COLO668 (cell line): ENCODE measurements at regions not wholly inside any gene's neighbourhood (a gene's known extent, or its start where the extent isn't known, plus 50 kb on each side); places are given as distances from the start of the nearest gene placed in this dataset.
"Not testable (repeated sequence)": the region's sequence is repeated elsewhere in the genome, so short reads cannot be mapped to it uniquely, and the experiment has no call there.

Experiments
- DNase-seq: peaks from one replicate; lab custom pipeline; 2025; ENCODE audit not compliant: unreplicated experiment; lab: John Stamatoyannopoulos, UW

DNA sequence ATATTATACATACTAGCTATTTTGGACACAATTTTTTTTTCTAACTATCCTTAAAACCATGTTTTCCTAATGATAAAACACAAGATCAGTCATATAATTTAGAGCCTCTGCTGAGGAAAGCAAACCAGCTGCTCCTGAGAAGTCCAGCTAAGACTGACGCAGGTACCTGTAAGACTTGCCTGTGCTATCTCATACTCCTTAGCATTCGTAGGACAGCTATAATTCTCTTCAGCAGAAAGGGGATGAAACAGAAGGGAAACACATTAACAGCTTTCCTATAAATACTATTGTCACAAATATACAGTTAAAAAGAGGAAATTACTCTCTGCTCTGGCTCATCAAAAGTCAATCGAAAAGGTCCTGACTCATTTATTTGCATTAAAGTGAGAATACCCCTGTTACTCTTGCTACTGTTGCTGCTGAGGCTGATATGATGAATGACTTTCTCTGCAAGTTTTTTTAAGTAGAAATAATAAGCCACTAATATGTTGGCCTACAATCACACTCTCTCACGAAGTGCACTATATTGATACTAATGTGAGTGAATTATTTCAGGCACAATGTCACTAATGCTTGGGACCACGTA, 757.1 kb downstream of the KCNT2 start:
- DNase-seq, result no peak

DNA sequence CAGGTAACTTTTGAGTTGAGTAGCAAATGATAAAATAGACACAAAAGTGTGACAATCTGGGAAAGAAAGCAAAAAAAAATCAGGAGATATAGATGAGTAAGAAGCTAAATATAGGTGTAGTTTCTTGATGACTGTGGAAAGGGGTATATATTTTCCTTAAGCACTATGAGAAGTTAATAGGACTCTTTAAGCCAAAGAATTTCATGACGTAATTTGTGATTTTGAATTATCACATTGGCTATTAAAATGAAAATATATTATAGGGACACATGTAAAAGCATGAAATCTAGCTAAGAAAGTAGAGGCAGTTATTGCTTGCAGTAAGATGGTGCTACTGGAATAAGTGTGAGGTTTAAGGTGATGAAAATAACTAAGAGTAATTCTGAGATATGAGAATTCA, 759.1 kb downstream of the KCNT2 start:
- DNase-seq, result no peak

DNA sequence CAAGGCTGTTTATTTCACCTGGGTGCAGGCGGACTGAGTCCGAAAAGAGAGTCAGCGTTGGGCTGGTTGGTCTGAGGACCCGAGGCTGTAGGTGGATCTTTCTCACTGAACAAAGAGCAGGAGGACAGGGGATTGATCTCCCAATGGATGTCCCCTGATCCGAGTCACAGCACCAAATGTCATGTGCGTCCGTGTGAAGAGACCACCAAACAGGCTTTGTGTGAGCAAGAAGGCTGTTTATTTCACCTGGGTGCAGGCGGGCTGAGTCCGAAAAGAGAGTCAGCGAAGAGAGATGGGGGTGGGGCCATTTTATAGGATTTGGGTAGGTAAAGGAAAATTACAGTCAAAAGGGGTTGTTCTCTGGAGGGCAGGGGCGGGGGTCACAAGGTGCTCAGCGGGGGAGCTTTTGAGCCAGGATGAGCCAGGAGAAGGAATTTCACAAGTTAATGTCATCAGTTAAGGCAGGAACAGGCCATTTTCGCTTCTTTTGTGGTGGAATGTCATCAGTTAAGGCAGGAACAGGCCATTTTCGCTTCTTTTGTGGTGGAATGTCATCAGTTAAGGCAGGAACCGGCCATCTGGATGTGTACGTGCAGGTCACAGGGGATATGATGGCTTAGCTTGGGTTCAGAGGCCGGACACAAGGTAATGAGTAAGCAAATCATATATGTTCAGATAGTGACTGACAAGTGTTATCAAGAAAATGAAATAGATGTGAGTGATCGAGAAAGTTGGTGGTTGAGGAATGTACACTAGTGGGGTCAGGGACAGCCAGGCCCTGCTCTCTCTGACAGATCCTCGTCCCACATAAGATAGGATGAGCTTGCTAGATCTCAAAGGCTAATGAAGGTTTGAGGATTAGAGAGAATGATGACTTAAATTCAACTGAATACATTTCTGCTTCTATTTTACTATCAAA, 760.0 kb downstream of the KCNT2 start:
- not testable (repeated sequence) for DNase-seq

DNA sequence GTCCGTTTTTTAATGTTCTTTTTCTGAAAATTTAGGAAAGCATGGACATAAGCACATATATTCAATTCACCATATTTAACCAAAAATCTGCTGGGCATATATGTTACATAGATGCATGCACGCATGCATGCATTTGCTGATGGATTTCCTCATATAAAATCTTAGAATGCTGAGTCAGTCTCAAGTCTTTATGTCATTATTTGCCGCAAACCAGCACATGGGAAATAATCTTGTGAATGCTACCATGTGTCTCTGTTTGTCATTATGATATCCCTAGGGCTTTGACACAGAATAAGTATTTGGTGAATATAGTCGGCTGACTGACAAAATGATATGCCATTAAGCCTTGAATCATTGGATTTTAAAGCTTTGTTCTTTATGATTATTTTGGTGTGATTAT, 776.5 kb downstream of the KCNT2 start:
- DNase-seq, result no peak

DNA sequence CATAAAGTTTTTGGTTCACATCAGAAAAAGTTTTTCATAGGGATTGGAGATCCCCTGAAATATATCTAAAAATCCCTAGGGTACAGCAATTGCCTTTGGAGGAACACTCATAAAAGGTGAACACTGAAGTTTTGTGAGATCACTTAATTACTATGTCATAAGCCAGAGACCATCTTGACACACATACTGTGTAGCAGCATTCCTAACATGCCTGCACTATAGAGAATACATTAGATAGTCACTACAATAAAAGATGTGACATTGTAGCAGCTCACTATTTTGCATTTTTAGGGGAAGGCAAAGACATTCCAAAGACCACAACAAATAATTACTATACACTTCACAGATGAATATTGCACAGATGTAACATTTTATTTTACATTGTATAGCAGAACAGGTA, 779.9 kb downstream of the KCNT2 start:
- DNase-seq, result no peak

DNA sequence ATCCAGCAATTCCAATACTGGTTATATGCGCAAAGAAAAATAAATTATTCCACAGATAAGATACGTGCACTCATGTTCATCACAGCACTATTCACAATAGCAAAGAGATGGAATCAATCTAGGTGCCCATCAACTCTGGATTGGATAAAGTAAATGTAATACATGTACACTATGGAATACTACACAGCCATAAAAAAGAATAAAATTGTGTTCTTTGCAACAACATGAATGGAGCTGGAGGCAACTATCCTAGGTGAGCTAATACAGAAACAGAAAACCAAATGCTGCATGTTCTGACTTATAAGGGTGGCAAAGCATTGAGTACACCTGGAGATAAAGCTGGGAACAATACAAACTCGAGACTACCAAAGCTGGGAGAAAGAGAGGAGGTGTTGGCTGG, 787.3 kb downstream of the KCNT2 start:
- DNase-seq, result no peak

DNA sequence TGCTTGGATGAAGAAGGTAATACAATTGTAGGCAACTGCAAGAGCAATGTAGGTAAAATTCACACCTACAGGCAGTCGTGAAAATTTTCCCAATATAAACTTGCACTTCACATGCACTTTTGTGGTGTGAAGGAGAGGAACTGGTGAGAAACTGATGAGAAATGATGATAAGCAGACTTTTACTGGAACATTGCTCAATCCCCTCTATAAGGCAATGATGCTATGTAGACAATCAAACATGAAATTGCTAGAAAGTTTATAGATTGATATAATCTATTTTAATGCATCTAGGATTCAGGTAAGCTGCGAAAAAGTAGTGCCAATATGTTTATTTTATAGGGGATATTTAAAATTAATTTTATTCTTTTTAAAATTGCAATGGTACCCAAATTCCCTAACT, 802.2 kb downstream of the KCNT2 start:
- no peak for DNase-seq

DNA sequence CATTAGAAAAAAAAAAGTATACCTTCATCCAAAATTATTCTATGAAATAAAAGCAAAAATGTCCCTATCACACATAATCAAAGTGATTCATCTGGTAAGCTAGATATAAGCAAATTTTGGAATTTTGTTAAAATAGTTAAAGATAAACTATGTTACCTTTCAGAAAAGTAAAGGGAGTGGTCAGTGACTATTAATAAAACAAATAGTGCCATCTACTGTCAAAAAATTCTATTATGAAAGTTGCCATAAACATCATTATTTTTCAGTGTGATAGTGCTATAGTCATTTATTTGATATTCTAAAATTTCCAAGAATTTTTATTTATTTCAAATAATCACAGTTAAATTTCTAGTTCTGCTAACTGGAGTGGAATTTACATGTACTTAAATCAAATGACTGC, 803.7 kb downstream of the KCNT2 start:
- no peak for DNase-seq

DNA sequence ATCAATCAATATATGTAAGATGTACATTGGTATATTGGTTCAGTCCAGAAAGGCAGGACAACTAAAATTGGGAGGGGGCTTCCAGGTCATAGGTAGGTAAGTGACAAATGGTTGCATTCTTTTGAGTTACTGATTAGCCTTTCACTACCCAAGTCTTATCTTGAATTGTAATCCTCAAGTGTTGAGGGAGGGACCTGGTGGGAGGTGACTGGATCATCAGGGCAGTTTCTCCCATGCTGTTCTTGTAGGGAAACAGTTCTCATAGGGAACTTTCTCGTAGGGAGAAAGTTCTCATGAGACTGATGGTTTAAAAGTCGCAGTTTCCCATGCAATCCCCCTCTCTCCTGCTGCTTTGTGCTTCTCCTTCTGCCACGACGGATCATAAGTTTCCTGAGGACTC, 809.2 kb downstream of the KCNT2 start:
- DNase-seq, result no peak

DNA sequence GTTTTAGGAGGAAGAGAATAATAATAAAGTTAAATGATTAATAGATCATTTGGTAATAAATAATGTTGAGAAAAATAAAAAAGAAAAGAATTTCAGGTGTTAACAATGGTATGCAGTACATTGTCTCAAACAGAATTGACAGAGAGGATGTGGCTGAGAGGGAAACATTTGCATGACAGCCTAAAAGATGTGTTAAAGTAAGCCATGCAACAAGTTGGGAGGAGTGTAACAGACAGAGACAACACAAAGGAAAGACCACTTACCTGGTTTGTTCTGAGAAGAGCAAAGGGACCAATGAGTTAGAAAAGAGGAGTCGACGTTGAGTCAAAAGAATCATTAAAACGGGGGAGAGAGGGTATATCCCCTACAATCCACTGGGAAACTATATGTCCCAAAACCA, 814.0 kb downstream of the KCNT2 start:
- DNase-seq, result no peak

DNA sequence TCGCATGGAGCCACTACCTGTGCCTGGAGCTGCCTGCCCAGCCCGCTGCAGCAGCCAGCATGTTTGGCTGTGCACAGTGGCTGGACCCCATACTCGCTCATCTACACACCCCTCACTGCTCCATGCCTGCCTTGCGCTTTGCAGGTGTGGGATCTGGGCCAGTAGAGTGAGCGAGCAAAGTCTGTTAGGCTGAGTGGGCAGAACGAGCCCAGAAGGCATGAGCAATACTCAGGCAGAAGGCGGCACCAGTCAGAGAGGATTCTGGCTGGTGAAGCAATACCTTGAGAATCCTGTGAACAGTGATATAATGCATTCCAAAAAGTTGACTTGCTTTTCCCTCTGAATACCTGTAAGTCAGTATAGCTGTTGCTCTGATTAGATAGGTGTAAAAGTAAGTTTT, 816.4 kb downstream of the KCNT2 start:
- no peak for DNase-seq

DNA sequence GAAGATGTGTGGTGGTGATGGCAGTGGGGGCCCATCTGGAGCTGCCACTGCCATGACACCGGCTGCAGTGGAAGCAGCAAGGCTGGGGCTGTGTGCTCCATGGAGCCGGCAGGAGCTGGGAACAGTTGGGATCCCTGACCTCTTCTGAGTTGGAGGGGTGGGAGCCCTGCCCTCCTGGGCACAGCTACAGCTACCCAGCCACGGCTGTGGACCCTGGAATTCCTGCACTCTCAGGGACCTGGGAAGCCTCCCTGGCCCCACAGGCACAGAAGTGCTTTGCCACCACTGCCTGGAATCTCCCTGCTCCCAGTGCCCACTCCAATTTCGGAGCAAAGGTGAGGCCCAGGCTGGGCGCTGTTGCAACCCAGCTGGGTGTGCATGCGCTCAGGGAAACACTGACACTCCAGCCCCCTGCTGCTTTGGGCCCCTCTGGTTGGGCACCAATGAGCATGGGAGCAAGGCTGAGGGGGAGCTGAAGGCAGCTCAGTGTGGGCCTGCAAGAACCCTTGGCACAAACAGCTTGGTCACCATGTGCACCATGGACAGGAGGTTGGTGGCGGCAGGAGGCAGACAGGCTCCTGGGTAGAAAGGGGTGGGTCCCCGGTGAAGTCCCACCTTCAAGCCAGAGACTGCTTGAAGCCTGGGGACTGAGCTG, 817.6 kb downstream of the KCNT2 start:
- no peak for DNase-seq

DNA sequence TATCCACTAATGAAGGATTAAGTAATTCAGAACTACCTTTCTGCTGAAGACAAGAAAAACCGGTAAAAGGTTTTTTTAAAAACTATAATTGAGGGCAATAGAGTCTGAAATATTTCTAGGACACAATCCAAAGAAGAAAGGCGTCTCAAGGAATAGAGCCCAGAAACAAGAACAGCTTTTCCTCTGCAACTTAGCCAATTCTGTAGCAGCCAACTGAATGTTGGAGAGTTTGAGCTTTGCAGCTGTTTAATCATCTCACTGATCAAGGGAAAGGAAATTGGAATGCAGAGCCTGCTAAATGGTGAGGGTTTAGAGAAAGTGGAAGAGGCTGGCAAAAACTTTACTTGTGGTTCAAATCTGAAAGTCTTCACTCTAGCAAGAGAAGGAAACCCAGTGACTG, 818.9 kb downstream of the KCNT2 start:
- no peak for DNase-seq

DNA sequence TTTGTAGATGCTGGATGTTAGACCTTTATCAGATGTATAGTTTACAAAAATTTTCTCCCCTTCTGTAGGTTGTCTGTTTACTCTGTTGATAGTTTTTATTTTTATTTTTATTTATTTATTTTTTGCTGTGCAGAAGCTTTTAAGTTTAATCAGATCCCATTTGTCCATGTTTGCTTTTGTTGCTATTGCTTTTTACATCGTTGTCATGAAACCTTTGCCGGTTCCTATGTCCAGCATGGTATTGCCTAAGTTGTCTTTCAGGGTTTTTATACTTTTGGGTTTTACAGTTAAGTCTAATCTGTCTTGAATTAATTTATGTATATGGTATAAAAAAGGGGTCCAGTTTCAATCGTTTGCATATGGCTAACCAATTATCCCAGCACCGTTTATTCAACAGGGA, 819.5 kb downstream of the KCNT2 start:
- no peak for DNase-seq

DNA sequence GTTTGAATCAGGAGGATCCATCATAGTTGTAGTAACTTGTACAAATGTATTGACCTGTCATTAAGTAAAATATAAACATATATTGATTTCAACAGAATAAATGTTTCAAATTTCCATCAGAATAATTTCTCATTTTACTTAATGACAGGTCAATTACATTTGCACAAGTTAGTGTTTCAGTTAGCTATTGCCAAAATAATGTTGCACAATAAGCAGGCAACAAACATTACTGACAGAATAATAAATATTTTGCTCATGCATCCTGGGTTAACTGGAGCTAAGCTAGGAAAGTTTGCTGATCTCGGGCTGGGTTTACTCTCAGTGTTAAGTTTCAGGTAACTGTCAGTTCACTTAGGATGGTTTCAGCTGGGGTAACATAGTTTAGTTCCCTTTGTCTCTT, 822.4 kb downstream of the KCNT2 start:
- DNase-seq, result no peak

DNA sequence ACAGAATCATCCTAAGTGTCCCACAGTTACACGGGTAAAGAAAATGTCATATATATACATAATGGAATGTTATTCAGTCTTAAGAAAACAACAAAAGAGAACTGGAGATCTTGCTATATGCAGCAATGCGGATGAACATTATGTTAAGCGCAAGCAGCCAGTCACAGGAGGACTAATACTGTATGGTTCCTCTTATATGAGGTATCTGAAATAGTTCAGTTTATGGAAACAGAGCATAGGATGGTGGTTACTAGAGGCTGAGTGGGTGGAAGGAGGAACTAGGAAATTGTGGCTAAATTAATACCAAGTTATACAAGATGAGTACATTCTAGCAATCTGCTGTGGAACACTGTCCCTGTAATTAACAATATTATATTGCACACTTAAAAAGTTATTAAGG, 834.3 kb downstream of the KCNT2 start:
- no peak for DNase-seq

DNA sequence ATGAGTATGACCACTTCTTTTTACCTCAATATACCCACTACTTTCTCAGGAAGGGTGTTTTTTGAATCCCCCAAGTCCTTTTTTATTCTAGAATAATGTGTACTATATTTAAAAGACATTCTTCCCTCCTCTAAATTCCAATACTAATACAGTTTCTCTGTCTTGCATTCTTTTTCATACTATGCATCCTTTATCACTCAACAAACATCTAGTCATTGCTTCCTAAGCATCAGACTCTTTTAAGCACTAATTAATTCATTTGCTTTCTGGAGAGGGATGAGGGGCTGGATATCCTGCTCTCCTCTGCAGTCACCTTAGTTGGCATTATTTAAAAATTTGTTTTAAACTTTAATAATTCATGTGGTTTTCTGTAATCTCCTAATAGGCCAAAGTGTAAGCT, 838.8 kb downstream of the KCNT2 start:
- DNase-seq, result no peak

DNA sequence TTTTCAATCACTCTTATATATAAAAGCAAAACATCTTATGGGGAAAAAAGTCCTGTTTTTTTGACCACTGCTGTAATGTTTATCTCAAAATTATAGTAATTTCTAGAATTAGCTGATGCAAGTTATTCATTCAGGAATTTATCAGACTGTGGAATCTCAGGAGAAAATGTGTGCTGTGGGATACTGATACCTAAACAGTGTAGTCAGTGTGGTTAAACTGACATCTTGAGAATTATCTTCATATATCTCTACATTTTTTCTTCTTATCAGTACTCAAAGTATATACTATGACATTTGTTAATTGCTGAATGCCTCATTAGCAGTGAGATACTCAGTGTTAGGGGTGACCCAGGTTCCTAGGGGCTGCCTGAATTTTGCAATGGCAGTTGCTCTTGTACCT, 839.3 kb downstream of the KCNT2 start:
- DNase-seq, result no peak

DNA sequence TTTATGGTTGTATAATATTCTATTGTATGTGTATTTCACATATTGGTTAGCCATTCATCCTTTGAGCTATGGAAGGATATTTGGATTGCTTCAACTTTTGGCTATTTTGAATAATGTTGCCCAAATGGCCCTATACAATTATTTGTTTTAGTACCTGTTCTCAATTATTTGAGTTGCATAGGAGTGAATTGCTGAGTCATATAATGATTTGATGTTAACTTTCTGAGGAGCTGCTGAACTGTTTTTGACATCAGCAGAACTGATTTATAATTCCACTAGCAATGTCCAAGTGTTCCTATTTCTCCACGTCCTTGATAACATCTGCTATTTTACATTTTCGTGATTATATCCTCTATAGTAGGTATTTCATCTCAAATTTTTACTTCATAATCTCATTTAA, 839.9 kb downstream of the KCNT2 start:
- DNase-seq, result no peak

DNA sequence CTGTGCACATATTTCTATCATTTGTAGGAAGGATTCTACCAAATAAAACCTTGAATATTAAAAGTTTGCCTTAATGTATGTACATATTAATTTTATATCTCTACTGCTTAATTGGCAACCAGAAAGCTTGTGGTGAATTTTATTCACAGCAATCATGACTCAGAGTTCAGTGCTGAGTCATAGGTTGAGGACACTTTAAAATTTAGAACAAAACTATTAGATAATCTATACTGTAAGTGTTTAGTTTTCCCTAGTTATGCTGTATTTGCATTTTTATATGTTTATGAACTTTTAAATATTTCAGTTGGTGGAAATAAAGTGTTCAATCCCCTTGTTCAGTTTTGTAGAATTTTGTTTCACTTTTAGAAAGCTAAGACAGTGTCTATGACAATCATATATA, 841.5 kb downstream of the KCNT2 start:
- no peak for DNase-seq

DNA sequence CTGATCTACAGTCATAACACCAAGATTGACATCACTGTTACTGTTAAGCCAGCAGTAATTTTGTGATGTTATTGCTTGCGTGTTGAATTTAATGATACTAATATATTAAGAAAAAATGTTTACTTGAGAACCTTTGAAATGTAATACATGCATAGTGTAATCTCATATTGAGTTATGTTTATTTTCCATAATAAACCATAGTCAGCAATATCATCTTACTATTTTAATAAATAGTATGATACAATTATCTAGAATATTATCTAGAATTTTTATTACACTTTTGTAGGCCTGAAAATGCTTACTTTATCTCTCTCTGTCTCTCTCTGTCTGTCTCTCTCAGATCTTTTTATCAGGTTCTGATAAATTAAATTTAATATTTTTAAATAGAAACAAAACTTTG, 843.1 kb downstream of the KCNT2 start:
- DNase-seq, result no peak

DNA sequence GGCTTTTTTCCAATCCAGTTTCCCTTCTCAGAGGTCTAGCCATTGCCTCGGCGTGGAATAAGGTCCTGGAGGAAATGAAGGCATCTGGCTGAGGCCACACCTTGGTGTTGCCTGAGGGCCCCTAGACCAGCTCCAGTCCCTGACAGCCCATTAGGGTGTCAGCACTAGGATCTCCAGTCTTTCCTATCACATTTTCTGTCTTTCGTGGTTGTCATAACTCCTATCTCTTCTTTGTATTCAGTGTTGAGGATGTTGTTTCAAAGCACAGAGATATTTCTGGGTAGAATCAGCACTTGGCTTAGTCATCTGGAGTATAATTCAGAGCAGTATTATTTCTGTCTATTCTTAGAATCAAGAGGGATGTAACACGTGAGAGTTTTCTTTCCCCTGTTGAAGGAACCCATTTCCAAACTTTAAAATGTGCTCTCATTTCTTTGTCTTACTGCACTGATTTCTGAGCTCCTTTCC, 844.3 kb downstream of the KCNT2 start:
- DNase-seq, result no peak
